NB4 (cell line): ENCODE measurements at regions not wholly inside any gene's neighbourhood (a gene's known extent, or its start where the extent isn't known, plus 50 kb on each side); places are given as distances from the start of the nearest gene placed in this dataset.

ENCODE experiments used
- TF ChIP-seq, protein P1 (sequence below): IDR thresholded peaks from one replicate; pipeline ENCODE4 v1.5.1; 2012; ENCODE audit warnings: low read depth, low read length
- TF ChIP-seq, protein P2 (sequence below): IDR thresholded peaks from 2 replicates; pipeline ENCODE4 v1.6.1; 2011; ENCODE audit warnings: low read depth, low read length

DNA sequence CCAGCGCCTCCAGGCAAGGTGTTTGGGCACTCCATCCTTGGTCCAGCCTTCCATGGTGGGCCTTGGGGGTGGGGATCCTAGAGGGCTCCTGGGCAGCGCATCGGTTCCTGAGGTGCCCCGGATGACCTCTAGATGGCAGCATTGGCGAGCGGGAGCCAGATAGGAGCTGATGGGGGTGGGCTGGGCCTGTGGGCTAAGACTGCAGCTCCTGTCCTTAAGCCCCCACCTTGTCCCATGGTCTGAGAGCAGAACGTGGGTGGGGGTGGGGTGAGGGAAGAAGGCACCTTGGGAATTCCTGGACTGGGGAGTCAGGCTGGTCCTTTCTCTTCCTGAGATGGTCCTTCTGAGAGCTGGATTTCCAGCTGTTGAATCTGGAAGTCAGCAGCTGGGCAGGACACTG is 93.4 kb upstream of the CSF3R start:
- TF ChIP-seq, protein P1, sequence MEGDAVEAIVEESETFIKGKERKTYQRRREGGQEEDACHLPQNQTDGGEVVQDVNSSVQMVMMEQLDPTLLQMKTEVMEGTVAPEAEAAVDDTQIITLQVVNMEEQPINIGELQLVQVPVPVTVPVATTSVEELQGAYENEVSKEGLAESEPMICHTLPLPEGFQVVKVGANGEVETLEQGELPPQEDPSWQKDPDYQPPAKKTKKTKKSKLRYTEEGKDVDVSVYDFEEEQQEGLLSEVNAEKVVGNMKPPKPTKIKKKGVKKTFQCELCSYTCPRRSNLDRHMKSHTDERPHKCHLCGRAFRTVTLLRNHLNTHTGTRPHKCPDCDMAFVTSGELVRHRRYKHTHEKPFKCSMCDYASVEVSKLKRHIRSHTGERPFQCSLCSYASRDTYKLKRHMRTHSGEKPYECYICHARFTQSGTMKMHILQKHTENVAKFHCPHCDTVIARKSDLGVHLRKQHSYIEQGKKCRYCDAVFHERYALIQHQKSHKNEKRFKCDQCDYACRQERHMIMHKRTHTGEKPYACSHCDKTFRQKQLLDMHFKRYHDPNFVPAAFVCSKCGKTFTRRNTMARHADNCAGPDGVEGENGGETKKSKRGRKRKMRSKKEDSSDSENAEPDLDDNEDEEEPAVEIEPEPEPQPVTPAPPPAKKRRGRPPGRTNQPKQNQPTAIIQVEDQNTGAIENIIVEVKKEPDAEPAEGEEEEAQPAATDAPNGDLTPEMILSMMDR, result peak; percentile 80
- TF ChIP-seq, protein P2, sequence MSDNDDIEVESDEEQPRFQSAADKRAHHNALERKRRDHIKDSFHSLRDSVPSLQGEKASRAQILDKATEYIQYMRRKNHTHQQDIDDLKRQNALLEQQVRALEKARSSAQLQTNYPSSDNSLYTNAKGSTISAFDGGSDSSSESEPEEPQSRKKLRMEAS, result no peak
